ENCODE measurements at regions not wholly inside any gene's neighbourhood (a gene's known extent, or its start where the extent isn't known, plus 50 kb on each side); places are given as distances from the start of the nearest gene placed in this dataset.

- TF ChIP-seq CTCF (IDR thresholded peaks at IDR 0.05; ENCODE audit: low read depth, low read length, missing control alignments), result no peak
- DNase-seq (ENCODE audit: low read depth), result no peak
- H3K4me3 ChIP-seq (ENCODE audit: low read depth, low read length), result no peak overlapping the region
- in situ Hi-C loops (cut with HindIII; ENCODE audit: low sequenced_read_pairs), result no loop called here
These were observed 419.5 kb downstream of the DHX35 start for GRCh38 chr20:39381595-39381994.

GRCh38 chr20:39378776-39379175 lies 416.6 kb downstream of the DHX35 start:
- no peak for DNase-seq (ENCODE audit: low read depth)
- no peak overlapping the region for H3K4me3 ChIP-seq (ENCODE audit: low read depth, low read length)
- TF ChIP-seq CTCF (IDR thresholded peaks at IDR 0.05; ENCODE audit: low read depth, low read length, missing control alignments), result no peak
- in situ Hi-C loops (cut with HindIII; ENCODE audit: low sequenced_read_pairs), result no loop called here

GRCh38 chr20:39376788-39377187 lies 414.6 kb downstream of the DHX35 start:
- no peak overlapping the region for H3K4me3 ChIP-seq (ENCODE audit: low read depth, low read length)
- DNase-seq (ENCODE audit: low read depth), result no peak
- TF ChIP-seq CTCF (IDR thresholded peaks at IDR 0.05; ENCODE audit: low read depth, low read length, missing control alignments), result no peak
- in situ Hi-C loops (cut with HindIII; ENCODE audit: low sequenced_read_pairs), result no loop called here

- H3K4me3 ChIP-seq (ENCODE audit: low read depth, low read length), result no peak overlapping the region
- DNase-seq (ENCODE audit: low read depth), result no peak
- in situ Hi-C loops (cut with HindIII; ENCODE audit: low sequenced_read_pairs), result no loop called here
- no peak for TF ChIP-seq CTCF (IDR thresholded peaks at IDR 0.05; ENCODE audit: low read depth, low read length, missing control alignments)
These were observed 402.2 kb downstream of the DHX35 start for GRCh38 chr20:39364320-39364719.

GRCh38 chr20:39359981-39360620 lies 398.0 kb downstream of the DHX35 start:
- no peak for DNase-seq (ENCODE audit: low read depth)
- TF ChIP-seq CTCF (IDR thresholded peaks at IDR 0.05; ENCODE audit: low read depth, low read length, missing control alignments), result no peak
- in situ Hi-C loops (cut with HindIII; ENCODE audit: low sequenced_read_pairs), result no loop called here
- no peak overlapping the region for H3K4me3 ChIP-seq (ENCODE audit: low read depth, low read length)

GRCh38 chr20:39358052-39358451 lies 395.9 kb downstream of the DHX35 start:
- no peak for TF ChIP-seq CTCF (IDR thresholded peaks at IDR 0.05; ENCODE audit: low read depth, low read length, missing control alignments)
- DNase-seq (ENCODE audit: low read depth), result no peak
- no peak overlapping the region for H3K4me3 ChIP-seq (ENCODE audit: low read depth, low read length)
- in situ Hi-C loops (cut with HindIII; ENCODE audit: low sequenced_read_pairs), result no loop called here
